A549 (cell line): ENCODE measurements at regions not wholly inside any gene's neighbourhood (a gene's known extent, or its start where the extent isn't known, plus 50 kb on each side); places are given as distances from the start of the nearest gene placed in this dataset.
A peak's percentile ranks its signal among the peaks of the same experiment; 100 is the strongest.

Source experiments
- ATAC-seq, 2 experiments: fragments of 200-7000 bp in 1 of 2; fragments of >200 bp in 1 of 2; cut with Nextera tagmentation in 1 of 2; cut with Tn5 transposase in 1 of 2; 3 replicates each; pipeline versions ENCODE4 v1.8.0 to v1.9.1; 2018 to 2020; ENCODE audit warnings: mild to moderate bottlenecking in 1 of 2, moderate library complexity in 1 of 2
- CTCF ChIA-PET: fragments of 300-600 bp; sonication (Branson Sonifier 250); formaldehyde crosslinking; extraction: SDS; loops from one replicate; lab custom pipeline; 2021; ENCODE audit warnings: antibody characterized with exemption, inconsistent platforms; lab: Yijun Ruan, JAX
- POLR2A ChIA-PET: fragments of 350-600 bp; formaldehyde crosslinking; extraction: SDS; loops from one replicate; lab custom pipeline; 2021; ENCODE audit warnings: antibody characterized with exemption, inconsistent platforms; lab: Yijun Ruan, JAX
- DNase-seq, 2 experiments: peaks; one replicate each; pipeline versions ENCODE4 v3.0.0 to v3.0.0-alpha.2; 2011 to 2016; ENCODE audit warnings: low read depth in 1 of 2, low spot score in 1 of 2
- FAIRE-seq: peaks from 2 replicates; lab custom pipeline; 2011; peaks lifted over from hg19 to GRCh38; lab: Jason Lieb, UNC
- H3K27ac ChIP-seq, 2 experiments: fragments of >200 bp; sonication (Bioruptor Twin); formaldehyde crosslinking; 3 replicates each; pipeline ENCODE4 v1.5.1; 2016 to 2017
- H3K4me1 ChIP-seq: fragments of >200 bp; sonication (Bioruptor Twin); formaldehyde crosslinking; 3 replicates; pipeline ENCODE4 v1.6.1; 2016
- H3K4me2 ChIP-seq: fragments of >200 bp; sonication (Bioruptor Twin); formaldehyde crosslinking; 3 replicates; pipeline ENCODE4 v1.6.1; 2016
- H3K4me3 ChIP-seq: fragments of >200 bp; sonication (Bioruptor Twin); formaldehyde crosslinking; 3 replicates; pipeline ENCODE4 v1.5.1; 2016
- H3K9me3 ChIP-seq: fragments of >200 bp; sonication (Bioruptor Twin); formaldehyde crosslinking; 3 replicates; pipeline ENCODE4 v1.6.1; 2016
- BHLHE40 ChIP-seq: IDR thresholded peaks from 2 replicates; pipeline ENCODE4 v1.6.1; 2012; ENCODE audit warnings: low read depth, low read length, inconsistent platforms
- CBX8 ChIP-seq: fragments of 200-600 bp; sonication (generic); IDR thresholded peaks from 2 replicates; pipeline ENCODE4 v1.6.1; 2016
- CTCF ChIP-seq: fragments of >200 bp; sonication (Bioruptor Twin); formaldehyde crosslinking; IDR thresholded peaks from 3 replicates; pipeline ENCODE4 v1.5.1; 2016
- ELK1 ChIP-seq: fragments of 150-350 bp; IDR thresholded peaks from 2 replicates; pipeline ENCODE4 v1.6.1; 2014; ENCODE audit warnings: low read depth, mild to moderate bottlenecking, low read length
- FOSB ChIP-seq: fragments of 250-450 bp; sonication (Bioruptor Pico); IDR thresholded peaks from 2 replicates; pipeline ENCODE4 v1.5.0; 2020; ENCODE audit warnings: mild to moderate bottlenecking, moderate library complexity
- FOXS1 ChIP-seq: fragments of 250-450 bp; sonication (Bioruptor Pico); IDR thresholded peaks from 2 replicates; pipeline ENCODE4 v1.5.0; 2020; ENCODE audit warnings: mild to moderate bottlenecking, moderate library complexity
- HDAC2 ChIP-seq: fragments of 200-600 bp; sonication (generic); IDR thresholded peaks from 2 replicates; pipeline ENCODE4 v1.6.1; 2016
- HEYL ChIP-seq: fragments of 250-450 bp; sonication (Bioruptor Pico); IDR thresholded peaks from 2 replicates; pipeline ENCODE4 v1.8.0; 2021; ENCODE audit warnings: mild to moderate bottlenecking, moderate library complexity
- HMGXB4 ChIP-seq: fragments of 250-450 bp; sonication (Bioruptor Pico); IDR thresholded peaks from 2 replicates; pipeline ENCODE4 v1.5.0; 2021; ENCODE audit warnings: mild to moderate bottlenecking, moderate library complexity, borderline replicate concordance
- HOXA7 ChIP-seq: fragments of 250-450 bp; sonication (Bioruptor Pico); IDR thresholded peaks from 2 replicates; pipeline ENCODE4 v1.5.0; 2020; ENCODE audit warnings: mild to moderate bottlenecking, moderate library complexity
- KDM5A ChIP-seq: fragments of 200-600 bp; sonication (generic); IDR thresholded peaks from 2 replicates; pipeline ENCODE4 v1.6.1; 2016; ENCODE audit warnings: antibody characterized with exemption, mild to moderate bottlenecking
- MAZ ChIP-seq: fragments of 150-350 bp; IDR thresholded peaks from 2 replicates; pipeline ENCODE4 v1.6.1; 2014; ENCODE audit warnings: antibody characterized with exemption, low read depth, low read length, borderline replicate concordance
- MYC ChIP-seq: IDR thresholded peaks from 2 replicates; pipeline ENCODE4 v1.6.1; 2012; ENCODE audit warnings: mild to moderate bottlenecking, inconsistent platforms, low read length, improper control_type of control experiment, borderline replicate concordance
- NPAS2 ChIP-seq: fragments of 250-450 bp; sonication (Bioruptor Pico); IDR thresholded peaks from 2 replicates; pipeline ENCODE4 v1.8.0; 2022; ENCODE audit warnings: mild to moderate bottlenecking, moderate library complexity, borderline replicate concordance
- PHF8 ChIP-seq: fragments of 200-600 bp; sonication (generic); IDR thresholded peaks from 2 replicates; pipeline ENCODE4 v1.6.1; 2016; ENCODE audit warnings: low read depth, mild to moderate bottlenecking, antibody characterized with exemption, moderate library complexity, borderline replicate concordance
- RAD21 ChIP-seq, 2 experiments: fragments of >200 bp in 1 of 2; sonication (Bioruptor Twin) in 1 of 2; formaldehyde crosslinking in 1 of 2; IDR thresholded peaks in 1 of 2; conservative IDR thresholded peaks in 1 of 2; 2 replicates in 1 of 2; 3 replicates in 1 of 2; pipeline ENCODE4 v1.6.1; 2012 to 2018; ENCODE audit warnings: inconsistent platforms in 1 of 2
- RFX5 ChIP-seq: fragments of 450-650 bp; IDR thresholded peaks from 2 replicates; pipeline ENCODE4 v1.7.1; 2014; ENCODE audit warnings: antibody characterized with exemption, mild to moderate bottlenecking, moderate library complexity
- SMC3 ChIP-seq: fragments of >200 bp; sonication (Bioruptor Twin); formaldehyde crosslinking; IDR thresholded peaks from 3 replicates; pipeline ENCODE4 v1.6.1; 2018; ENCODE audit warnings: inconsistent platforms
- USF2 ChIP-seq: fragments of 450-650 bp; IDR thresholded peaks from 2 replicates; pipeline ENCODE4 v1.6.1; 2014; ENCODE audit warnings: antibody characterized with exemption
- ZC3H11A ChIP-seq: fragments of 450-650 bp; IDR thresholded peaks from 2 replicates; pipeline ENCODE4 v1.6.1; 2014; ENCODE audit warnings: antibody characterized with exemption, mild to moderate bottlenecking
- ZNF302 ChIP-seq: fragments of 250-450 bp; sonication (Bioruptor Pico); IDR thresholded peaks from 2 replicates; pipeline ENCODE4 v1.9.0; 2021; ENCODE audit warnings: inconsistent platforms, mild to moderate bottlenecking, moderate library complexity
- ZSCAN20 ChIP-seq: fragments of 250-450 bp; sonication (Bioruptor Pico); IDR thresholded peaks from 2 replicates; pipeline ENCODE4 v1.8.0; 2022; ENCODE audit warnings: mild to moderate bottlenecking, moderate library complexity
- WGBS: methylation state at CpG from one replicate; pipeline ENCODE4 v1.1.6; 2017; ENCODE audit errors: missing lambda C conversion rate; 5-methylcytosine and 5-hydroxymethylcytosine counted together

- FAIRE-seq (no peak), ATAC-seq (peak; percentile 96)
Observed at GRCh38 chr1:112337028-112337531, 58.9 kb upstream of the CTTNBP2NL start.

GRCh38 chr1:112341986-112342385 lies 54.0 kb upstream of the CTTNBP2NL start:
- H3K27ac ChIP-seq = no peak overlapping the region
- no peak overlapping the region for H3K4me2 ChIP-seq
- no peak for TF ChIP-seq MAZ
- no peak for TF ChIP-seq ELK1
- no peak for TF ChIP-seq FOSB (CRISPR knock-in tag)
- no peak for TF ChIP-seq ZC3H11A
- no peak for TF ChIP-seq ZSCAN20 (CRISPR knock-in tag)
- TF ChIP-seq USF2 = no peak
- no peak for TF ChIP-seq ZNF302 (CRISPR knock-in tag)
- no peak for TF ChIP-seq RFX5
- TF ChIP-seq FOXS1 (CRISPR knock-in tag) = no peak
- no peak for TF ChIP-seq HDAC2
- no peak for TF ChIP-seq PHF8
- no peak for TF ChIP-seq RAD21 (conservative IDR thresholded peaks at IDR 0.05 in 1 of 2, IDR thresholded peaks at IDR 0.05 in 1 of 2)
- TF ChIP-seq MYC = no peak
- POLR2A ChIA-PET = no interaction called here
- H3K4me3 ChIP-seq = no peak overlapping the region
- ATAC-seq = no peak
- no peak for FAIRE-seq
- H3K9me3 ChIP-seq = no peaks in the 10 kb centered on the region
- no peaks in the 10 kb centered on the region for H3K4me1 ChIP-seq
- DNase-seq = no peak
- CTCF ChIA-PET = interaction anchor here (1.9 kb wide), 1 partner anchor 27 kb away, joined by 5 read pairs; no protein-coding TSS in a partner anchor
- WGBS = 4% methylated on average over 4 of the region's 4 CpGs

More at GRCh38 chr1:112337028-112337531, 58.9 kb upstream of the CTTNBP2NL start:
- TF ChIP-seq RAD21 (conservative IDR thresholded peaks at IDR 0.05 in 1 of 2, IDR thresholded peaks at IDR 0.05 in 1 of 2) = peak; percentile 64 to 65
- no peak for TF ChIP-seq CBX8
- no peak for TF ChIP-seq NPAS2
- peak; percentile 53 for TF ChIP-seq SMC3
- no peak for TF ChIP-seq BHLHE40
- peak; percentile 63 for TF ChIP-seq CTCF
- TF ChIP-seq KDM5A = no peak
- TF ChIP-seq HOXA7 (CRISPR knock-in tag) = no peak
- no peak for TF ChIP-seq HEYL (CRISPR knock-in tag)
- no peak for TF ChIP-seq HMGXB4
- Histone ChIP-seq H3K4me1 (no peaks in the 10 kb centered on the region), H3K27ac (no peak overlapping the region), H3K4me2 (peak overlapping the region; percentile 75), H3K9me3 (no peaks in the 10 kb centered on the region), H3K4me3 (0 out of 3 replicates have a peak overlapping the region, but pooled peaks have one; percentile 21)
- POLR2A ChIA-PET = interaction anchor here (0.6 kb wide), 1 partner anchor 275 kb away, joined by 3 read pairs; no protein-coding TSS in a partner anchor
- 1% methylated on average over 13 of the region's 13 CpGs for WGBS
- CTCF ChIA-PET = interaction anchor here (0.6 to 2.1 kb wide), 19 partner anchors 9 to 855 kb away, joined by 3 to 10 read pairs (median 3); no protein-coding TSS in a partner anchor
- peak; percentile 44 to 45 for DNase-seq
